Sigmoid colon (tissue), 3 donors: ENCODE measurements at regions not wholly inside any gene's neighbourhood (a gene's known extent, or its start where the extent isn't known, plus 50 kb on each side); places are given as distances from the start of the nearest gene placed in this dataset.

ENCODE experiments used
- POLR2A ChIP-seq, 2 donors: fragments of 450-650 bp; IDR thresholded peaks; one replicate each; pipeline ENCODE4 v1.6.1; 2016; ENCODE audit warnings: antibody characterized with exemption in 2 of 2, mild to moderate bottlenecking in 2 of 2, moderate library complexity in 2 of 2
- TF ChIP-seq, protein P1 (sequence below), 4 experiments: fragments of 450-650 bp in 3 of 4; fragments of 200-600 bp in 1 of 4; IDR thresholded peaks; one replicate each; pipeline ENCODE4 v1.5.1; 2016 to 2019; ENCODE audit warnings: antibody characterized with exemption in 4 of 4, mild to moderate bottlenecking in 3 of 4, moderate library complexity in 2 of 4

DNA sequence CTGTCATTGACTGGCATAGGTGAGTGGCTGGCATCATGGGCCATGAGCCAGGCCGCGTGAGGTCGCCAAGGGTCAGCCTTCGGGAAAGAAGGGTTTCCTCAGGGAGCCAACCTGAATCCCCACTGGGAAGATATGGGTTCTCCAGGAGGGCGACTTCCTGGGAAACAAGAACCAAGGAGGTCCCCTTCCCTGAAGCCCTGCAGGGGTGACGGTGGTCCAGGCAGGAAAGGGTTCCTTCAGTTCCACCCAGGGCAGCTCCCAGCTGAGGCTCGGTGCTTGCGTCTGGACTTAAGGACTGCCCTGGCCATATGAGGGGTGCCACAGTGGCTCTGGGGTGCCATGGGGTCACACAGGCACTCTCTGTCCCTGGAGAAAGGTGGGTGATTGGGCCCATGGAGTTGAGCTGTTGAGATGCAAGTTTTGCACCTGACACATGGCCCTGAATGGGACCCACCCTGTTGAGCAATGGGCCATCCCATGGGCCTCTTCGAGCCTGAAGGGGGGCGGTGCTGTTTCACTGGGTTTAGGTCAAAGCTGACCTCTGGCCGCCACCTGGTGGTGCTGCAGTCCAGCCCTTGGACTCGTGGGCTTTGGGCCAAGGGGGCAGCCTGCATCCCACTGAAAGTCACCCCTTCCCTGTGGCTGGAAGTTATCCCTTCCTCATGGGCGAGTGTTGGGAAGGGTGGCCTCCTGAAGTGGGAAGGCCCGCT lies 228.1 kb downstream of the SNRPN start:
- TF ChIP-seq, protein P1, sequence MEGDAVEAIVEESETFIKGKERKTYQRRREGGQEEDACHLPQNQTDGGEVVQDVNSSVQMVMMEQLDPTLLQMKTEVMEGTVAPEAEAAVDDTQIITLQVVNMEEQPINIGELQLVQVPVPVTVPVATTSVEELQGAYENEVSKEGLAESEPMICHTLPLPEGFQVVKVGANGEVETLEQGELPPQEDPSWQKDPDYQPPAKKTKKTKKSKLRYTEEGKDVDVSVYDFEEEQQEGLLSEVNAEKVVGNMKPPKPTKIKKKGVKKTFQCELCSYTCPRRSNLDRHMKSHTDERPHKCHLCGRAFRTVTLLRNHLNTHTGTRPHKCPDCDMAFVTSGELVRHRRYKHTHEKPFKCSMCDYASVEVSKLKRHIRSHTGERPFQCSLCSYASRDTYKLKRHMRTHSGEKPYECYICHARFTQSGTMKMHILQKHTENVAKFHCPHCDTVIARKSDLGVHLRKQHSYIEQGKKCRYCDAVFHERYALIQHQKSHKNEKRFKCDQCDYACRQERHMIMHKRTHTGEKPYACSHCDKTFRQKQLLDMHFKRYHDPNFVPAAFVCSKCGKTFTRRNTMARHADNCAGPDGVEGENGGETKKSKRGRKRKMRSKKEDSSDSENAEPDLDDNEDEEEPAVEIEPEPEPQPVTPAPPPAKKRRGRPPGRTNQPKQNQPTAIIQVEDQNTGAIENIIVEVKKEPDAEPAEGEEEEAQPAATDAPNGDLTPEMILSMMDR (IDR thresholded peaks at IDR 0.05) = no peak
- TF ChIP-seq POLR2A (IDR thresholded peaks at IDR 0.05) = no peak
